Sciatic nerve (tissue), 2 donors: ENCODE measurements at regions not wholly inside any gene's neighbourhood (a gene's known extent, or its start where the extent isn't known, plus 50 kb on each side); places are given as distances from the start of the nearest gene placed in this dataset.
"Not testable (repeated sequence)": the region's sequence is repeated elsewhere in the genome, so short reads cannot be mapped to it uniquely, and the experiment has no call there.

ENCODE experiments used
- ATAC-seq: fragments of 200-7000 bp; cut with Tn5 transposase; one replicate; pipeline ENCODE4 v1.9.1; 2020; ENCODE audit warnings: mild to moderate bottlenecking, moderate library complexity
- DNase-seq: peaks from one replicate; pipeline ENCODE4 v3.0.0-alpha.2; 2020; ENCODE audit warnings: low spot score
- intact Hi-C: fragments of 100-400 bp; cut with DNase I; formaldehyde crosslinking; loops from one replicate; pipeline ENCODE4 v1.14.2; 2022
- donor health status: DM: no; HTN: no; CAD: no.
- donor health status: DM: no; HTN: no; CAD: no.

DNA sequence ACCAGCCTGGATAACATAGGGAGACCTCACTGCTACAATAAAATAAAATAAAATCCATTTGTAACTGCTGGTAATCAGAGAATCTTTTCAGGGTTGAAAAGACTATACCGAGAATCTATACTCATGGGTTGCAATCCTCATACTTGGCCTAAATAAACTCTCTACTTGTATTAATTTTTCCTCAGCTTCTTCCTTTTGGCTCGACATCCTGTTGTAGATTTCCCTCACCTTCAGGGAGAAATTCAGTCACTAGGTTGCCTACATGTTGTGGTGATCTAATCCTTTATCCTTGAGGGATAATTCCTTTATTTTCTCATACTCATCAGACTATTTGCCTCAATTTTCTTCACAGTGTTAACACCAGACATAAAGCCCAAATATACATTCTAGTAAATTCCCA lies 1093.4 kb downstream of the SORCS3 start:
- ATAC-seq (no peak), DNase-seq (no peak)
- intact Hi-C loops, result no loop called here

DNA sequence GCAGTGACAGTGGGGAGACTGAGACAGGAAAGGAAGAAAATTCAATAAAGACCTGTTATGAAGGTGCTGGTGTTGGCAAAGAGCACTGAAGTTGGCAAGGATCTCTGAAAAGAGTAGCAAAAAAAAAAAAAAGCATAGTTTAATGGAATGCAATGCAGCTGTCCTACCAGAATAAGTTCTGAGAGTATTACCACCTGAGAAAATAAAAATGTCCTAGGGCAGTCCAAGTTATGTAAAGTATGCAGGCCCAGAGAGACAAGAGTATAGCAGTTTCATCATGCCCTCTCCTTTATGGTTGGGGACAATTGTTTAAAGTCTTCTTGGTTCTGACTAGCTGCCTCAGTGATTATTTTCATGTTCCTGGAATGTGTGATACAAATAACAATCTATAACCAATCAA lies 1092.8 kb downstream of the SORCS3 start:
- no peak for DNase-seq
- ATAC-seq, result no peak
- intact Hi-C loops, result no loop called here

DNA sequence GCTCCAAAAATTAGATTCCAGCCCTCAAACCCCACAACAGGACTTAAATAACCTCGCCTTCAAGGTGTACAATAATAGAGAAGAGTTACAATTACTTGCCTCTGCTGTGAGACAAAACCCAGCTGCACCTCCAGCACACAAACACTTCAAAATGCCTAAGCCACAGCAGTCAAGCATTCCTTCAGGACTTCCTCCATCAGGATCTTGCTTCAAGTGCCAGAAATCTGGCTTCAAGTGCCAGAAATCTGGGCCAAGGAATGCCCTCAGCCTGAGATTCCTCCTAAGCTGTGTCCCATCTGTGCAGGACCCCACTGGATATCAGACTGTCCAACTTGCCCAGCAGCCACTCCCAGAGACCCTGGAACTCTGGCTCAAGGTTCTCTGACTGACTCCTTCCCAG lies 1088.3 kb downstream of the SORCS3 start:
- intact Hi-C loops, result no loop called here
- DNase-seq (no peak), ATAC-seq (no peak)

DNA sequence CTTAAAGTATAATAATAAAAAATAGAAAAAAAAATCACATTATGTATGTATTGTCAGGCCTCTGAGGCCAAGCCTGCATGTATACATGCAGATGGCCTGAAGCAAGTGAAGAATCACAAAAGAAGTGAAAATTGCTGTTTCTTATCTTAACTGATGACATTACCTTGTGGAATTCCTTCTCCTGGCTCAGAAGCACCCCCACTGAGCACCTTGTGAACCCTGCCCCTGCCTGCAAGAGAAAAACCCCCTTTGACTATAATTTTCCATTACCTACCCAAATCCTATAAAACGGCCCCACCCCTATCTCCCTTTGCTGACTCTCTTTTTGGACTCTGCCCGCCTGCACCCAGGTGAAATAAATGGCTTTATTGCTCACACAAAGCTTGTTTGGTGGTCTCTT lies 1086.5 kb downstream of the SORCS3 start:
- ATAC-seq, DNase-seq, intact Hi-C loops: not testable (repeated sequence)

DNA sequence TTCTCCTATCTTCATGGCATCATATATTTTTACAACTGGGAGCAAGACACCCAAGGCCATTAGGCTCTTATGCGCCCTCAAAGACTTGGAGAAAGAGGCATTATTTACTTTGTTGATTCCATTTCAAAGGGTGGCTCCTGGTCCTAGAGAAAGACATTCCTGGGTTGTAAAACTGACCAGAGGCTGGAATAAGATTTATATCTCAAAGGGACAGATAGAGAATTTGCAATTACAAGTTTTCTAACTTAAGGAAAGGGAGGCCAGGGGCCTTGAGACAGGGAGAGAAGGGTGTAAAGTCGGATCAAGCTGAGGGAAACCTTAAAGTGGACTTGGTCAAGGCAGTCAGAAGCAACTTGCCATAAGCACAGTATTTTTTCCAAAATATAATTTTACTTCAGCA lies 1086.0 kb downstream of the SORCS3 start:
- no peak for DNase-seq
- ATAC-seq, result no peak
- intact Hi-C loops, result no loop called here

DNA sequence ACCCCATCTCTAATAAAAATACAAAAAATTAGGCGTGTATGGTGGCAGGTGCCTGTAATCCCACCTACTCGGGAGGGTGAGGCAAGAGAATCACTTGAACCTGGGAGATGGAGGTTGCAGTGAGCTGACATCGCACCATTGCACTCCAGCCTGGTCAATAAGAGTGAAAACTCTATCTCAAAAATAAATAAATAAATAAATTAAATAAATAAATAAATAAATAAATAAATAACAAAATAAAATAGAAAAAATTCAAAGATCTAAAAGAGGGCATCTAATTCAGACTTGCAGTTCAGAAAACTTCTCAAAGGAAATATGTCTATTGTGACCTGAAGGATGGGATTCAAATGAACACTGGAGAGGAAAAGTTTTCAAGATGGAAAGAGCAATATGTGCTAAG lies 1085.1 kb downstream of the SORCS3 start:
- ATAC-seq (no peak), DNase-seq (no peak)
- intact Hi-C loops, result no loop called here

DNA sequence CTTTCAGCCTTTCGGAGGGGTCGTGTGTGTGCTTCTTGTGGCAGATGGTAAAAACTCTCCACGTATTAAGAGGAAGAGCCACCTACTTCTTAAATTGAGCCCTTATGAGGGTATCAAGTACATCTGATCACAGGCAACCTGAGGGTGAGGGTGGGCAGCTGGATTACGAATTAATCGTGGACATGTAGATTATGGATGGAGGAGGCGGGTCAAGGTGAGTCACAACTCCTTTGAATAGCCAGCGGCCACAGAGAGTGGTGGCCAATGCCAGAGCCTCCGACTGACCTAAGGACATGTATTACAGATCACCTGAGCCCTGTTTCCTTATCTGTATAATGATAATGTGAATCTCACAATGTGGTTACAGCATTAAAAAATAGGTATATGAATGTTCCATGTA lies 1083.9 kb downstream of the SORCS3 start:
- ATAC-seq (no peak), DNase-seq (no peak)
- intact Hi-C loops, result no loop called here

DNA sequence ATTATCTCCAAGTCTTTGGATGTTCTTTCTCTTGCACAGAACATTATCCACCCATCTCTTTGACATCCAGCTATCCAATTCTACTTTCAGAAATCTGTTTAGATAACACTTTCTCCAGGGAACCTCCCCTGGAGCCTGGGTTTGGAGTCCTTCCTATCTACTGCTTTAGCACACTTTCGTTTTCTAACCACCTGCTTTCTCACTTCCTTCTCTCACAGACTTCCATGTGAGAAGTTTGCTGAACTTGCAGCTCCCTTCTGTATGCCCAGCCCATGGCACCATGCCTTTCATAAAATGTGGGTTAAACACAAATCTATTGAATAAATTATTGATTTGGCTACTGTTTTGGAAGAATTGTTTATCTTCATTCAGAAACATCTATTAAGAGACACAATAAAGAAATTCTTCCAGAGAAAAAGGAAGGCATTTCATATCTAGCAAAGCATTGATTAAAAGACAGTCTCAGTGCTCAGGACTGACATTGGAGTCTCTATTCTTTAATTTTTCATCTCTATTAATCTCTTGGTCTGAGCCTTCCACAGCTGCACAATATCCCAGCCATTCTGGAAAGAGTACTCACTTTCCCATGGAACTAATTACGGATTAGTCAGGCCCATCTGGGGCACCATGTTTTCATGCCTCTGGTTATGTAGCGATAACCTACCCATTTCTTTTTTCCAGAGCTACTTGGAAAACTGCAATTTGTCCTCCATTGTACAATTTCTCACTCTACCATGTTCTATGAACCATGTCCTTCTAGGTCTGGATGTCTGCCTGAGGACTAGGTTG lies 1077.3 kb downstream of the SORCS3 start:
- intact Hi-C loops, result no loop called here
- no peak for ATAC-seq

DNA sequence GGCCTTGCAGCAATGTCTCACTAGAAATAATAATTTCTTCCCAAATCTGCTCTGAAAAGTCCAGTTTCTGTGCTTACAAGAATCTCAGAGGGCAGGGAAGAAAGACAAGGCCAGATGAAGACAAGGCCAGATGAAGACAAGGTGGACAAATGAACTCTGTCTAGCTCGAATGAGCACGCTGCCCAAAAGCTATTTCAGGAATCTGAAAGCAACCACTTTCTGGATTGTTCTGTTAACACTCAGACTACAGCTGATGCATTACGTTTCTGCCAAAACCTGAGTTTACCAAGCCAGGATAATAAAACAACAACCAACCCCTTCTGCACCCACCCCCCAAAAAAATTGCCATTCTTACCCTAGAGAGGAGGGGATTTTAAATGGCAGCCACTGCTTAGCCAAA lies 1073.6 kb downstream of the SORCS3 start:
- intact Hi-C loops, result no loop called here
- DNase-seq, result no peak
- no peak for ATAC-seq

More for the DNA sequence above, 1077.3 kb downstream of the SORCS3 start:
- DNase-seq, result no peak

DNA sequence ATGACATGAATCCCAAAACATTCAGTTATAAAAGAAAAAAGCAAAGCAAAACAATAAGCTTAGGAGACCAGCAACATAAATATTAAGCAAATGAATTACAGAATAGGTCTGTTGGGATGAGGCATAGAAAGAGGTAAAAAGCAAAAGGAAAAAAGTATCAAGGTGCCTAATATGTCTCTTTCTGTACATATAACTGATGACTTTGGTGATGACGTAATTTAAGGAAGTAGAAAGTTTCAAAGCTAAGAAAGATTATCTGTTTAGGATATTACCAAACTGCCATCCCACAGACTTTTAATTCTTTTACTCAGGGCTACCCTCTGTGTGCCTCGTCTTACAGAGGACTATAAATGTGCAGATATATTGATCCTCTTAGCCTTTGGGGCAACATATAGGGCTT lies 1066.5 kb downstream of the SORCS3 start:
- ATAC-seq (no peak), DNase-seq (no peak)
- intact Hi-C loops, result no loop called here

DNA sequence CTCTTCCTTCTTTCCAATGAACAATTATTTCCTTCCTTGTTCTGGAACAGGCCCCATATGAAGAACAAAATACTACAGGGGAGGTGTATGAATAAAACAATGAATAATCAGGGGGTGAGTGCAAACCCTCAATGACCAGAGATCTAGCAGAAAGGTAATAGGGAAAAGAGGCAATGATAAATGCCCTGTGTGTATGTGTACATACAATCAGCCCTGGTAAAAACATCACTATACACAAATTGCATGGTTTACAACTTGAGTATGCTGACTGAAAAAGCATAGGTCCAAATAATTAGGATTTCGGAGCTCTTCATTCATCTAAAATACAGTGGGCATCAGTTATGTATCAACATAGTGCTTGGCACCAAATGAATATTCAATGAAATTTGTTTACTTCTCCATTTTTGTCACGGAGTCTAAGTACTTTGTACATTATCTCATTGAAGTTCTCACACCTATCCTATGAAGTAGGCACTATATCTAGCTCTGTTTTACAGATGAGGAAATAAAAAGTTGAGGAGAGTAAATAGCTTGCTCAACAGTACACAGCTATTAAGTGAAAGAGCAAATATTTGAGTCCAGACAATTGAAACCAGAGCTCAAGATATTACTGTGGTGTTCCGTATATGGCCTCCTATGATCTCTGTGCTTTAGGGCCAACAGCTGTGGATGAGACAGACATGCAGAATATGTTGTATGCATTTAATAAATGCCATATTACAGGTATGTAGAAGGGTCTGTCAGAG lies 1065.4 kb downstream of the SORCS3 start:
- no peak for DNase-seq
- intact Hi-C loops, result no loop called here
- no peak for ATAC-seq

DNA sequence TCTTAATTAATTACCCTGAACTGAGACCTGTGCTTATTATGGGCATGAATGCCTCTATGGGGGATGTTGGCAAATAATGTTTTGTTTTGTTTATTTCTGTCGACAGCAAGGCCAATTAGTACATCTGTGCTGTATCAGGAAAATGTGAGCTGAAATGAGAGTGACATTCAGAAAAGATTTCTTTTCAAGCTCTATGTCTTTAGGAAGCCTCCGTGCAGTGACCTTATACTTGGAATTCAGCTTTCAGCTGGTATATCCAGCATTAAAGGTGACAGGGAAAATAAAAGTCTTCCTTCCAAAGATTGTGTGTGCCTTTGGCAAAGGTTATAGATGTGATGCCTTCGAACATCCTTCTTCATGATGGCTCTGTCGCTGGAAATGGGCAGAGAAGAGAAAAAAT lies 1061.1 kb downstream of the SORCS3 start:
- intact Hi-C loops, result no loop called here
- ATAC-seq (no peak), DNase-seq (no peak)

DNA sequence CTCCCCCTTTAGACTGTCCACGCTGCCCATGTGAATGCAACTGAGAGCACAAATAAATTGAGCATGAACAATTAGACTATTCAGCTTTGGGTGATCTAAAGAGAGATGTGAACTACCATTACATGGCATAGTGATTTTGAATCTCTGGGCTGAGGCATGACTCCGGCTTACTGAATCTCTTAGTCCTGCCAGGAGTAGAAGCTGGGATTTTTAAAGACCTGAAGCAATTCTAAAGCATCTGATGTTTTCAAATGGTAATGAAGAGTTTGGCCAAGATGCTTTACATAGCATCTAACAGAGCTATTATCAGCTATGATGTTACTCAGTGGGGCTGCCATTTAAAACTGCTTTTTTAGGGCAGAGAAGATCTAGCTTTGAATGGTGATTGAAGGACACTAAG lies 1059.1 kb downstream of the SORCS3 start:
- DNase-seq (no peak), ATAC-seq (no peak)
- intact Hi-C loops, result no loop called here

DNA sequence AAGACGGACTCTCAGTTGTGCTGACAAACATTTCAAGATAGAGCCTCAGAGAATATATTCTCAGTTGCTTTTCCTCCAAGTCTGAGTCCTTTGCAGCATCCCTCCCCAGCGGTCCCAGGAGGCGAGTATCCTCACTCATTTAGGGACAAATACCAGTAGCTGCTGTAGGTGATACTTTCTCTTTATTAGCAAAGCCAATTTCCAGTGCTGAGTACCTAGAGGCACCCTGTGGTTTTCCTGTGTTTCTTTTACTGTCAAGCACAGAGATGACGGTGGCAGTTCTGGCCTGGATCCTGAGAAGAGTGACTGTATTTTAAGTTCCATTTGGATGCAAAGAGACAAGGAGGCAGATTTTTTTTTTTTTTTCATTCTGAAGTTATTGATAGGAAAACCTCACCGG lies 1058.4 kb downstream of the SORCS3 start:
- no peak for ATAC-seq
- intact Hi-C loops, result no loop called here
- DNase-seq, result no peak

DNA sequence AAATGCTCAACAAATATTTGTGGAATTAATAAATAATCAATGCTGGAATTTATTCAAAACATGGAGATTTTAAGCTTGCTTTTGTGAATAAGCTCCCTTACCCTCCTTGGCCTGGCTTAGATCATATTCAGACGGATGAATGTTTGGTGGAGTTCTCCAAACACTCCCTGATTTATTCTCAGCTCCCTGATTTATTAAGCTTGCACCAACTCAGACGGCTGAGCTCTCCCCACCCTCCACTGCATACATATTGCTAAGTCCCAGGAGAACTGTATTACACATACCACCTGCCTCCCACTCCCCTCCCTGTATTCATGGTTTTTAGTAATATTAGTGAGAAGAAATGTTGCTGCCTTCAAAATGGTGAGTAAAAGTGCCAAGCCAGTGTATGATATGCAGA lies 1057.5 kb downstream of the SORCS3 start:
- DNase-seq, result no peak
- ATAC-seq, result no peak
- intact Hi-C loops, result no loop called here

DNA sequence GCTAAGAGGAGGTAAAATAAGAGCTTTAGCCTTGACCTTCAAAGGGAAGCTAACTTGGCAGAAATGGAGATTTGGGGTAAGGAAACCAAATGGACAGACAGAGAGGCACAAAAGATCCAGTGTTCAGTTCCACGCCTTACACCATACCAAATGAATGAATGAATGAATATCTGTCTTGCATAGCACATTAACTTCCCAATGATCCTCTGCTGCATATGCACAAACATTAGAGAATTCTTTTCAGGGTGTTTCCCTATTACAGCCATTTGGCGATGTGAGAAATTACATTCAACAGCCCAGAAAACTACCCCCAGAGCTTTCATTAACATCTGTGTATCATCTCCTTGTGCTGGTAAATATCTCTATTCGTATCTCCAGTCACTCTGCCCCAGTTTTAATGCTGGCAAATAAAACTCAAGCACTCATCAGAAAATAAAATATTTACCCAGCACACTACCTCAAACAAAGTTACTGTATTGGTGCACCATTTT lies 1056.2 kb downstream of the SORCS3 start:
- intact Hi-C loops, result no loop called here
- DNase-seq (no peak), ATAC-seq (no peak)

DNA sequence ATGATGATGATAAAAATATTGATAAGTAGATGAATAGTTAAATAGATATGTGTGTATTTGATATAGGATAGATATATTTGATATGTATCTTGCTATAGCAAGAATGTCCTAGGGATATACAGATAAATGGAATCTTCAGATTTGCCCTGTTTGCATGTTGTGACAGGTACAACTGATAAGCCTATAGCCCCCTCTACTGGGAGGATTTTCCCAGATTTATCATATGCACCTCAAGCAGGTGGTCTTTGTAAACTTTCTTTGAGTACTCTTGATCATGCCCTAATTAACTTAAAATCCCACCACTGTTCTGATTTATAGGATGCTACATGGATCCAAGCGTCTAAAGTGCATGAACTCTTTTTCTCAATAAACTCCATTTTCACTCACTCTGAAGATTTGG lies 1050.7 kb downstream of the SORCS3 start:
- DNase-seq, result no peak
- ATAC-seq, result no peak
- intact Hi-C loops, result no loop called here

DNA sequence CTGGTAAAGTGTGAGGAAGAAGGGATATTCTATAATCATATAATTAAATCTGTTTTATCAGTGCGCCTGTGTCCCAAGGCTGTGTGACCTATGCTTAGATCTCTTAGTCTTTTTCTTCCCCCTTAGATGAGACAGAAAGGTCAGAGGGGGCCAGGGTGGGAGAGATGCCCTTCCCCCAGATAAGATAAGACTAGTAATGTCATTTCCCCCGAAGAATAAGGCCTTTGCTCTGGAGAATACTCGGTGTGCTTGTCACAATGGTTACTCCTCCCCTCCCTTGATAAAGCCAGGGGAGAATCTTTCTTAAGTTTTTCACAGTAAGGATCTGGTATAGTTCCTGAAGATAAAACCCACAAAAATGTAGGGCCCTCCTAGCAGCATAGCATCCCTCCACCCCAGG lies 1041.8 kb downstream of the SORCS3 start:
- ATAC-seq, result no peak
- no peak for DNase-seq
- intact Hi-C loops, result no loop called here

DNA sequence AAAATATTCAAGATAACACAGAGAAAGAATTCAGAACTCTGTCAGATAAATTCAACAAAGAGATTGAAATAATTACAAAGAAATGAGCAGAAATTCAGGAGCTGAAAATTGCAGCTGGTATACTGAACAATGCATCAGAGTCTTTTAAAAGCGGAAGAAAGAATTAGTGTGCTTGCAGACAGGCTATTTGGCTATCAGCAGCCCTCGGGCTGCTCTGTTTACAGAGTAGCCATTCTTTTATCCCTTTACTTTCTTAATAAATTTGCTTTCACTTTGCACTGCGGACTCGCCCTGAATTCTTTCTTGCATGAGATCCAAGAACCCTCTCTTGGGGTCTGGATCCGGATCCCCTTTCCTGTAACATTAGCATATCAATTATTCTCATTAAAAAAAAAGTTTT lies 1040.0 kb downstream of the SORCS3 start:
- ATAC-seq (no peak), DNase-seq (no peak)
- intact Hi-C loops, result no loop called here

DNA sequence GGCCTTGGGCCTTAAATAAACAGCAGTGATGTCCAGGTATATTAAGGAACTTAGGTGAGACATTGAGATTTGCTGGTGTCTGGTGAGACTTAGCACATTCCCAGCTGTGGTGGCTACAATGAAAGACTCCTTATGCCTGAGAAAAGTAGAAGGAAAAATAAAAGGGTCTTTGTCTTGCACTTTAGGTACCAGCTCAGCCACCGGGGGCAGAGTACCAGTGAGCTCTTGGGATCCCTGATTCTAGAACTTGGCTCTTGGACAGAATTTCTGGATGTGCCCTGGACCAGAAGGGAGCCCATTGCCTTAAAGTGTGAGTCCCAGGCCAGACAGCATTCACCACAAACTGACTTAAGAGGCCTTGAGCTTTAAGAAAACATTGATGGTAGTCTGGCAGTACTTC lies 1038.7 kb downstream of the SORCS3 start:
- no peak for ATAC-seq

DNA sequence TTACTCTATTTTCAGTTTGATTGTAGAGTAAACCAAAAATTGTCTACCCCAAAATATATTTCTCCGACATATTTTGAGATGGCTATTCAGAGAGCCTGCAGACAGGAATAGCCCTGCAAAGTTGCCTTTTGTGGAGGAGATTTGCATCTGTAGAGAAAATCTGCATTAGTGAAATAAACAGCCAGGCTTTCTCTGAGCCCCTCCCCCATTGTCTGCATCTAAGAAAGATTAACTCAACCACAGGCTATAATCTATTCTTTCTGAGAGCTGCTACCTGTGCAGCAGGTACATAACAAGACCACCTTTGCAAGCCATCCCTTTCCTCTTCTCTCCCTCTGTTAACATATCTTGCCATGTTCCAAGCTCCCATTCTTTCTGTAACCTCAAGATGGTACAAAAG lies 1034.2 kb downstream of the SORCS3 start:
- intact Hi-C loops, result no loop called here
- no peak for DNase-seq
- ATAC-seq, result no peak

More for the DNA sequence above, 1038.7 kb downstream of the SORCS3 start:
- DNase-seq, result no peak
- intact Hi-C loops, result no loop called here
